MM.1S (cell line): ENCODE measurements at regions not wholly inside any gene's neighbourhood (a gene's known extent, or its start where the extent isn't known, plus 50 kb on each side); places are given as distances from the start of the nearest gene placed in this dataset.
A peak's percentile ranks its signal among the peaks of the same experiment; 100 is the strongest.

Source experiments
- DNase-seq: peaks from one replicate; pipeline ENCODE4 v3.0.0-alpha.2; 2015
- H2AFZ ChIP-seq: fragments of 300-600 bp; sonication (generic); 2 replicates; pipeline ENCODE4 v1.6.0; 2016; ENCODE audit warnings: antibody characterized with exemption, low read length
- H3F3A ChIP-seq: fragments of 300-600 bp; sonication (generic); 2 replicates; pipeline ENCODE4 v1.6.1; 2016; ENCODE audit warnings: mild to moderate bottlenecking, antibody characterized with exemption, low read length, moderate library complexity, mixed read lengths; ENCODE audit not compliant: insufficient read depth
- H3K27ac ChIP-seq: fragments of 300-600 bp; sonication (generic); 2 replicates; pipeline ENCODE4 v1.5.1; 2016; ENCODE audit warnings: mild to moderate bottlenecking, low read length
- H3K27me3 ChIP-seq: fragments of 300-600 bp; sonication (generic); replicated peaks from 2 replicates; pipeline ENCODE4 v1.6.0; 2016; ENCODE audit warnings: low read length; ENCODE audit not compliant: insufficient read depth
- H3K36me3 ChIP-seq: fragments of 300-600 bp; sonication (generic); replicated peaks from 2 replicates; pipeline ENCODE4 v1.6.1; 2016; ENCODE audit warnings: mild to moderate bottlenecking, low read length, mixed read lengths; ENCODE audit not compliant: insufficient read depth
- H3K4me1 ChIP-seq: fragments of 300-600 bp; sonication (generic); 2 replicates; pipeline ENCODE4 v1.6.1; 2016; ENCODE audit warnings: low read length, mixed read lengths
- H3K4me2 ChIP-seq: fragments of 300-600 bp; sonication (generic); 2 replicates; pipeline ENCODE4 v1.6.0; 2016; ENCODE audit warnings: low read depth, low read length
- H3K4me3 ChIP-seq: fragments of 300-600 bp; sonication (generic); 2 replicates; pipeline ENCODE4 v1.5.1; 2016; ENCODE audit warnings: low read length, mixed read lengths
- H3K79me2 ChIP-seq: fragments of 300-600 bp; sonication (generic); 2 replicates; pipeline ENCODE4 v1.6.1; 2016; ENCODE audit warnings: mixed run types, low read length, mixed read lengths
- H3K9ac ChIP-seq: fragments of 300-600 bp; sonication (generic); 2 replicates; pipeline ENCODE4 v1.6.1; 2016; ENCODE audit warnings: low read length, mixed read lengths
- H3K9me2 ChIP-seq: fragments of 300-600 bp; sonication (generic); replicated peaks from 2 replicates; pipeline ENCODE4 v1.6.1; 2016; ENCODE audit warnings: mild to moderate bottlenecking, low read length, mixed read lengths; ENCODE audit not compliant: insufficient read depth
- H3K9me3 ChIP-seq: fragments of 300-600 bp; sonication (generic); replicated peaks from 2 replicates; pipeline ENCODE4 v1.6.1; 2016; ENCODE audit warnings: mild to moderate bottlenecking, low read length, mixed read lengths; ENCODE audit not compliant: insufficient read depth
- H4K20me1 ChIP-seq: fragments of 300-600 bp; sonication (generic); 2 replicates; pipeline ENCODE4 v1.6.1; 2016; ENCODE audit warnings: mild to moderate bottlenecking, low read length, moderate library complexity, mixed read lengths; ENCODE audit not compliant: insufficient read depth
- CTCF ChIP-seq: fragments of 300-600 bp; sonication (generic); IDR thresholded peaks from 2 replicates; pipeline ENCODE4 v1.5.1; 2016; ENCODE audit warnings: antibody characterized with exemption, low read length, mixed read lengths
- EZH2 ChIP-seq: fragments of 300-600 bp; sonication (generic); optimal IDR thresholded peaks from 2 replicates; pipeline ENCODE3; 2017; ENCODE audit warnings: low read depth, mild to moderate bottlenecking, antibody characterized with exemption, low read length, mixed read lengths
- EZH2phosphoT487 ChIP-seq: fragments of 300-600 bp; sonication (generic); IDR thresholded peaks from 2 replicates; pipeline ENCODE4 v1.6.1; 2018; ENCODE audit warnings: antibody characterized with exemption, low read length

DNA sequence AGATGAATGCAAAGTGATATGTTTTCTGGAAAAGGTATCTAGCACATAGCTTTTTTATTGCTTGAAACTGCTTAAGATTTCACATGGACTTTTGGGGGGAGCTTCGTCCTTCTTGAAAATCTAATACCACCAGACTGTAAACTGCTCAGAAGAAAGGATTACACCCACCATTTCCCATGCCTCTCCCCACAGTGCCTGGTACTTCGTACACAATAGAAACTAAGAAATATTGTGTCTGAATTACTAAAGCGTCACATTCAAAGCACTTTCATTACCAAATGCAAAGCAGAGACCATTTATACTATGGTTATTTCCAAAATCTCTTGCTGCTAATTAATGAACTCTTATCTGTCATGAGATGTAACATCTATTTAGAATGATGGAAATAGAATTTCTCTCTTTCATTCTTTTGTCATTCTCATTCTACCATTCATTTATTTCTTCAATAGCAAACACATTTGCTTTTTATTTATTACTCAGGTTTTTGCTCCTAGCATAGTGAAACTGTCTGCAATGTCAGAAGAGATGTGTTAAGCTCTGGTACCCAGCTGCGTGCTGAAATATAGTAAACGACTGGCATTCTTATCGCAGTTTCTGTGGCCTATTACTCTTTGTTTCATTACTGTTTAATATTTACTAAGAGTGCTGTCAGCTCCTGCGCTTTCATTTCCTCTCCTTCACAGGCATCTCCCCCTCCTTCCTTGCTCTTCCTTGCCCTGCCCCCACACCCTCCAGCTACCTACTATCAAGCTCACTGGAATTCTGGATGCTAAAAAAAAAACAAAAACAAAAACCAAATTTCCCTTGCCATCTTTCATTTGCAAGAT lies 51.4 kb upstream of the RAPGEF2 start:
- peaks cover 18% of the 10 kb centered on the region for H3F3A ChIP-seq
- no peak overlapping the region for H2AFZ ChIP-seq
- peaks cover 46% of the 10 kb centered on the region for H3K27me3 ChIP-seq
- peak; percentile 85 for DNase-seq
- no peak for TF ChIP-seq EZH2
- TF ChIP-seq EZH2phosphoT487, result no peak
- no peak for TF ChIP-seq CTCF
- H3K4me2 ChIP-seq, result peak overlapping the region; percentile 78
- H3K79me2 ChIP-seq, result no peaks in the 10 kb centered on the region
- H3K9me2 ChIP-seq, result no peaks in the 10 kb centered on the region
- peak overlapping the region; percentile 43; the same call in 1 of the 2 replicates for H3K9ac ChIP-seq
- H4K20me1 ChIP-seq, result no peaks in the 10 kb centered on the region
- H3K36me3 ChIP-seq, result no peaks in the 10 kb centered on the region
- no peaks in the 10 kb centered on the region for H3K9me3 ChIP-seq
- H3K4me1 ChIP-seq, result peaks cover 20% of the 10 kb centered on the region
- H3K27ac ChIP-seq, result peak overlapping the region; percentile 66; the same call in 1 of the 2 replicates
- H3K4me3 ChIP-seq, result peak overlapping the region; percentile 38

- Histone ChIP-seq H4K20me1 (no peaks in the 10 kb centered on the region), H3F3A (peaks cover 18% of the 10 kb centered on the region), H3K79me2 (no peaks in the 10 kb centered on the region), H3K27ac (peak overlapping the region; percentile 66; the same call in 1 of the 2 replicates), H3K9me3 (no peaks in the 10 kb centered on the region), H3K4me3 (peak overlapping the region; percentile 38), H2AFZ (no peak overlapping the region), H3K27me3 (peaks cover 48% of the 10 kb centered on the region), H3K9ac (no peak overlapping the region), H3K4me2 (peak overlapping the region; percentile 78), H3K36me3 (no peaks in the 10 kb centered on the region), H3K4me1 (peaks cover 20% of the 10 kb centered on the region), H3K9me2 (no peaks in the 10 kb centered on the region)
- DNase-seq, result peak; percentile 40
- TF ChIP-seq EZH2phosphoT487, result no peak
- TF ChIP-seq CTCF, result no peak
- no peak for TF ChIP-seq EZH2
Measured at GRCh38 chr4:159052315-159052714, 50.6 kb upstream of the RAPGEF2 start.
